22Rv1 (cell line): ENCODE measurements at regions not wholly inside any gene's neighbourhood (a gene's known extent, or its start where the extent isn't known, plus 50 kb on each side); places are given as distances from the start of the nearest gene placed in this dataset.
"Not testable (repeated sequence)": the region's sequence is repeated elsewhere in the genome, so short reads cannot be mapped to it uniquely, and the experiment has no call there.

Source experiments
- CTCF ChIP-seq: fragments of 450-650 bp; IDR thresholded peaks from 2 replicates; pipeline ENCODE4 v1.5.1; 2017; ENCODE audit warnings: mild to moderate bottlenecking
- ZFX ChIP-seq: fragments of 450-650 bp; IDR thresholded peaks from 2 replicates; pipeline ENCODE4 v1.6.1; 2017; ENCODE audit warnings: antibody characterized with exemption, borderline replicate concordance

GRCh38 chrY:26225468-26225867, 603.6 kb downstream of the CDY1 start:
- TF ChIP-seq CTCF, ZFX: not testable (repeated sequence)
